Psoas muscle (tissue), 7 donors: ENCODE measurements at regions not wholly inside any gene's neighbourhood (a gene's known extent, or its start where the extent isn't known, plus 50 kb on each side); places are given as distances from the start of the nearest gene placed in this dataset.

ENCODE experiments used
- ATAC-seq, 4 donors: fragments of 200-7000 bp; cut with Tn5 transposase; one replicate each; pipeline ENCODE4 v1.9.1; 2020; ENCODE audit warnings: moderate library complexity in 3 of 4, mild to moderate bottlenecking in 2 of 4
- DNase-seq, 2 donors: peaks; one replicate each; pipeline ENCODE4 v3.0.0-alpha.2; 2020
- H3K27ac ChIP-seq: fragments of 200-600 bp; one replicate; pipeline ENCODE4 v1.8.0; 2022
- H3K27me3 ChIP-seq, 3 donors: fragments of 200-600 bp in 1 of 3; one replicate each; pipeline versions ENCODE4 v1.6.1 to v1.8.0; 2013 to 2022; ENCODE audit warnings: low read length in 2 of 3, mild to moderate bottlenecking in 2 of 3, moderate library complexity in 1 of 3; ENCODE audit not compliant: insufficient read depth in 3 of 3
- H3K36me3 ChIP-seq, 2 donors: fragments of 200-600 bp in 1 of 2; one replicate each; pipeline versions ENCODE4 v1.6.1 to v1.8.0; 2013 to 2022; ENCODE audit warnings: low read depth in 1 of 2, mild to moderate bottlenecking in 1 of 2, moderate library complexity in 1 of 2; ENCODE audit not compliant: insufficient read depth in 1 of 2
- H3K4me1 ChIP-seq: fragments of 200-600 bp; one replicate; pipeline ENCODE4 v1.8.0; 2022
- H3K4me3 ChIP-seq: fragments of 200-600 bp; one replicate; pipeline ENCODE4 v1.8.0; 2022; ENCODE audit warnings: mild to moderate bottlenecking
- H3K9me3 ChIP-seq: fragments of 200-600 bp; one replicate; pipeline ENCODE4 v1.8.0; 2022
- CTCF ChIP-seq: fragments of 200-600 bp; IDR thresholded peaks from one replicate; pipeline ENCODE4 v1.8.0; 2022; ENCODE audit warnings: antibody characterized with exemption
- WGBS, 3 donors: extraction: QIAGEN DNeasy Blood & Tissue Kit; methylation state at CpG; one replicate each; pipeline versions ENCODE4 v1.1.6 to v1.1.7; 2013; 5-methylcytosine and 5-hydroxymethylcytosine counted together
- intact Hi-C, 2 donors: fragments of 100-400 bp; cut with DNase I; formaldehyde crosslinking; loops; one replicate each; pipeline versions ENCODE4 v1.11.0 to v1.14.2; 2022
- donor health status: healthy with polysubstance abuse.
- donor health status: DM: no; HTN: no; CAD: no; lungs with moderate emphysema.
- donor health status: Bipolar disorder and iron deficiency.
- donor health status: healthy.
- donor health status: DM: yes; HTN: yes; CAD: no.
- donor health status: DM: no; HTN: no; CAD: no.
- donor health status: DM: yes; HTN: yes; CAD: no.

- peak in 1 of 2 donors; percentile 7 for DNase-seq
- TF ChIP-seq CTCF, result no peak
These were observed 208.5 kb upstream of the ZNF536 start for GRCh38 chr19:30163663-30164062.

GRCh38 chr19:30165228-30165813, 206.9 kb upstream of the ZNF536 start:
- Histone ChIP-seq H3K4me3 (no peak overlapping the region), H3K27ac (no peak overlapping the region), H3K4me1 (no peaks in the 10 kb centered on the region), H3K27me3 (peaks cover 0 to 5% (median 2%) of the 10 kb centered on the region in 3 donors), H3K36me3 (no peaks in the 10 kb centered on the region), H3K9me3 (no peaks in the 10 kb centered on the region)
- DNase-seq (no peak), ATAC-seq (no peak)
- no peak for TF ChIP-seq CTCF
- 85 to 88% (median 87%) methylated on average over 10 of the region's 10 CpGs for WGBS, 3 donors
- intact Hi-C loops, result no loop called here

More at GRCh38 chr19:30163663-30164062, 208.5 kb upstream of the ZNF536 start:
- WGBS, 3 donors, result 40 to 45% (median 40%) methylated on average over 7 of the region's 7 CpGs
- Histone ChIP-seq H3K36me3 (no peaks in the 10 kb centered on the region), H3K9me3 (no peaks in the 10 kb centered on the region), H3K4me1 (no peaks in the 10 kb centered on the region), H3K27me3 (peaks cover 0 to 5% (median 2%) of the 10 kb centered on the region in 3 donors), H3K4me3 (no peak overlapping the region), H3K27ac (no peak overlapping the region)
- intact Hi-C loops, result no loop called here
- no peak for ATAC-seq

GRCh38 chr19:30167206-30167868, 204.8 kb upstream of the ZNF536 start:
- DNase-seq, result no peak

GRCh38 chr19:30167976-30168635, 204.1 kb upstream of the ZNF536 start:
- no peak for DNase-seq
- H3K4me3 ChIP-seq, result no peak overlapping the region
- peaks cover 0 to 5% (median 2%) of the 10 kb centered on the region in 3 donors for H3K27me3 ChIP-seq
- TF ChIP-seq CTCF, result no peak
- no peaks in the 10 kb centered on the region for H3K4me1 ChIP-seq
- intact Hi-C loops, result no loop called here
- no peaks in the 10 kb centered on the region for H3K36me3 ChIP-seq
- 88 to 91% (median 89%) methylated on average over 13 of the region's 13 CpGs for WGBS, 3 donors
- no peak overlapping the region for H3K27ac ChIP-seq
- ATAC-seq, result no peak
- no peaks in the 10 kb centered on the region for H3K9me3 ChIP-seq

More at GRCh38 chr19:30167206-30167868, 204.8 kb upstream of the ZNF536 start:
- H3K4me1 ChIP-seq, result no peaks in the 10 kb centered on the region
- H3K36me3 ChIP-seq, result no peaks in the 10 kb centered on the region
- intact Hi-C loops, result no loop called here
- no peak for ATAC-seq
- no peak for TF ChIP-seq CTCF
- no peak overlapping the region for H3K4me3 ChIP-seq
- H3K27ac ChIP-seq, result no peak overlapping the region
- H3K9me3 ChIP-seq, result no peaks in the 10 kb centered on the region
- peaks cover 0 to 5% (median 2%) of the 10 kb centered on the region in 3 donors for H3K27me3 ChIP-seq
- WGBS, 3 donors, result 86 to 89% (median 88%) methylated on average over 14 of the region's 14 CpGs
